Astrocyte of the spinal cord (primary cell): ENCODE measurements at regions not wholly inside any gene's neighbourhood (a gene's known extent, or its start where the extent isn't known, plus 50 kb on each side); places are given as distances from the start of the nearest gene placed in this dataset.

Source experiments
- DNase-seq: peaks from one replicate; pipeline ENCODE4 v3.0.0; 2011; ENCODE audit warnings: low read depth, low spot score
- H3K4me3 ChIP-seq: 2 replicates; pipeline ENCODE4 v1.5.1; 2011; ENCODE audit warnings: low read depth, mild to moderate bottlenecking, low read length, moderate library complexity
- CTCF ChIP-seq: IDR thresholded peaks from 2 replicates; pipeline ENCODE4 v1.5.1; 2012; ENCODE audit warnings: low read depth, mild to moderate bottlenecking, low read length, inconsistent platforms
- in situ Hi-C: cut with HindIII; loops from 2 replicates; pipeline ENCODE4 v1.10.0; 2017; ENCODE audit warnings: low sequenced_read_pairs

- no peak for TF ChIP-seq CTCF
- in situ Hi-C loops: no loop called here
- no peak for DNase-seq
- H3K4me3 ChIP-seq: no peak overlapping the region
These were observed 153.6 kb downstream of the SHANK2 start for GRCh38 chr11:71098776-71099175.

- TF ChIP-seq CTCF: no peak
- no peak for DNase-seq
- in situ Hi-C loops: no loop called here
- no peak overlapping the region for H3K4me3 ChIP-seq
These were observed 154.7 kb downstream of the SHANK2 start for GRCh38 chr11:71097506-71098240.

GRCh38 chr11:71096751-71097388, 155.5 kb downstream of the SHANK2 start:
- no peak overlapping the region for H3K4me3 ChIP-seq
- no peak for TF ChIP-seq CTCF
- DNase-seq: peak; percentile 25
- in situ Hi-C loops: no loop called here

- no peak overlapping the region for H3K4me3 ChIP-seq
- no peak for DNase-seq
- in situ Hi-C loops: no loop called here
- no peak for TF ChIP-seq CTCF
These were observed 157.0 kb downstream of the SHANK2 start for GRCh38 chr11:71095294-71095850.

GRCh38 chr11:71094296-71095077, 157.9 kb downstream of the SHANK2 start:
- in situ Hi-C loops: no loop called here
- no peak overlapping the region for H3K4me3 ChIP-seq
- TF ChIP-seq CTCF: no peak
- no peak for DNase-seq

GRCh38 chr11:71093783-71094182, 158.6 kb downstream of the SHANK2 start:
- no peak for DNase-seq
- no peak for TF ChIP-seq CTCF
- in situ Hi-C loops: no loop called here
- H3K4me3 ChIP-seq: no peak overlapping the region
